Panc1 (cell line): ENCODE measurements at regions not wholly inside any gene's neighbourhood (a gene's known extent, or its start where the extent isn't known, plus 50 kb on each side); places are given as distances from the start of the nearest gene placed in this dataset.

Experiments used
- ATAC-seq: fragments of 200-7000 bp; cut with Tn5 transposase; 2 replicates; pipeline ENCODE4 v1.9.1; 2020; ENCODE audit warnings: mild to moderate bottlenecking, moderate library complexity
- BruUV-seq: library from RNA; stranded (reverse); fragments of 400-500 nt; replicated peaks from 2 replicates; lab custom pipeline; 2021; lab: Mats Ljungman, UMichigan
- CTCF ChIA-PET: fragments of 300-600 bp; sonication (Branson Sonifier 250); formaldehyde crosslinking; loops from one replicate; lab custom pipeline; 2022; ENCODE audit warnings: antibody characterized with exemption; lab: Charles Lee
- POLR2A ChIA-PET: fragments of 300-600 bp; sonication (Branson Sonifier 250); formaldehyde crosslinking; loops from one replicate; lab custom pipeline; 2022; ENCODE audit warnings: antibody characterized with exemption; lab: Charles Lee
- DNase-seq: peaks from one replicate; pipeline ENCODE4 v3.0.0-alpha.2; 2010; ENCODE audit warnings: low read depth, low spot score
- H3K27ac ChIP-seq: 2 replicates; pipeline ENCODE4 v1.5.1; 2011; ENCODE audit warnings: mild to moderate bottlenecking, low read length, inconsistent platforms
- H3K27me3 ChIP-seq: fragments of 200-500 bp; sonication (Bioruptor generic); 2 replicates; pipeline ENCODE4 v1.6.0; 2014; ENCODE audit warnings: low read length, inconsistent platforms; ENCODE audit not compliant: control insufficient read depth, insufficient read depth
- H3K36me3 ChIP-seq: fragments of 200-500 bp; sonication (Bioruptor generic); 2 replicates; pipeline ENCODE4 v1.5.1; 2014; ENCODE audit warnings: inconsistent platforms, mild to moderate bottlenecking, low read length, moderate library complexity; ENCODE audit not compliant: control insufficient read depth, insufficient read depth
- H3K4me1 ChIP-seq: 2 replicates; pipeline ENCODE4 v1.5.1; 2011; ENCODE audit warnings: inconsistent platforms, mild to moderate bottlenecking, low read length, moderate library complexity; ENCODE audit not compliant: control insufficient read depth, insufficient read depth
- H3K4me3 ChIP-seq, 2 experiments: 2 replicates each; pipeline ENCODE4 v1.5.1; 2011 to 2012; ENCODE audit warnings: low read depth in 2 of 2, low read length in 2 of 2, mild to moderate bottlenecking in 2 of 2, inconsistent platforms in 1 of 2, moderate library complexity in 1 of 2
- H3K9me3 ChIP-seq: fragments of 200-500 bp; sonication (Bioruptor generic); 2 replicates; pipeline ENCODE4 v1.5.1; 2014; ENCODE audit warnings: low read depth, mild to moderate bottlenecking, inconsistent platforms, low read length, moderate library complexity; ENCODE audit not compliant: control insufficient read depth, insufficient read depth
- POLR2AphosphoS5 ChIP-seq: IDR thresholded peaks from 2 replicates; pipeline ENCODE4 v1.6.1; 2012; ENCODE audit warnings: mild to moderate bottlenecking, low read depth, low read length, moderate library complexity
- SIN3A ChIP-seq: IDR thresholded peaks from 2 replicates; pipeline ENCODE4 v1.6.1; 2012; ENCODE audit warnings: low read depth, mild to moderate bottlenecking, low read length, moderate library complexity, borderline replicate concordance; ENCODE audit not compliant: insufficient read depth
- TCF7L2 ChIP-seq: IDR thresholded peaks from 2 replicates; pipeline ENCODE4 v1.6.1; 2011; ENCODE audit warnings: mild to moderate bottlenecking, low read depth, low read length, inconsistent platforms
- in situ Hi-C: cut with HindIII; loops from 2 replicates; pipeline ENCODE4 v1.10.0; 2016; ENCODE audit warnings: low sequenced_read_pairs, low pct_unique_long_range_greater_than_20kb
- intact Hi-C: fragments of 100-400 bp; cut with micrococcal nuclease; formaldehyde crosslinking; loops from one replicate; pipeline ENCODE4 v1.10.0; 2022; ENCODE audit not compliant: unreplicated experiment
- TF ChIP-seq, protein P1 (sequence below): fragments of 450-650 bp; IDR thresholded peaks from 2 replicates; pipeline ENCODE4 v1.5.1; 2017; ENCODE audit warnings: mild to moderate bottlenecking
- TF ChIP-seq, protein P2 (sequence below), 2 experiments: IDR thresholded peaks; 2 replicates each; pipeline ENCODE4 v1.6.1; 2011 to 2012; ENCODE audit warnings: low read depth in 2 of 2, control low read depth in 1 of 2, low read length in 1 of 2, mild to moderate bottlenecking in 1 of 2, moderate library complexity in 1 of 2; ENCODE audit not compliant: insufficient read depth in 1 of 2

- POLR2A ChIA-PET = no interaction called here
- no peak for ATAC-seq
- in situ Hi-C loops (no loop called here), intact Hi-C loops (no loop called here)
- no peak for TF ChIP-seq SIN3A
- TF ChIP-seq TCF7L2 = no peak
- no peak for TF ChIP-seq POLR2AphosphoS5
- TF ChIP-seq, protein P1, sequence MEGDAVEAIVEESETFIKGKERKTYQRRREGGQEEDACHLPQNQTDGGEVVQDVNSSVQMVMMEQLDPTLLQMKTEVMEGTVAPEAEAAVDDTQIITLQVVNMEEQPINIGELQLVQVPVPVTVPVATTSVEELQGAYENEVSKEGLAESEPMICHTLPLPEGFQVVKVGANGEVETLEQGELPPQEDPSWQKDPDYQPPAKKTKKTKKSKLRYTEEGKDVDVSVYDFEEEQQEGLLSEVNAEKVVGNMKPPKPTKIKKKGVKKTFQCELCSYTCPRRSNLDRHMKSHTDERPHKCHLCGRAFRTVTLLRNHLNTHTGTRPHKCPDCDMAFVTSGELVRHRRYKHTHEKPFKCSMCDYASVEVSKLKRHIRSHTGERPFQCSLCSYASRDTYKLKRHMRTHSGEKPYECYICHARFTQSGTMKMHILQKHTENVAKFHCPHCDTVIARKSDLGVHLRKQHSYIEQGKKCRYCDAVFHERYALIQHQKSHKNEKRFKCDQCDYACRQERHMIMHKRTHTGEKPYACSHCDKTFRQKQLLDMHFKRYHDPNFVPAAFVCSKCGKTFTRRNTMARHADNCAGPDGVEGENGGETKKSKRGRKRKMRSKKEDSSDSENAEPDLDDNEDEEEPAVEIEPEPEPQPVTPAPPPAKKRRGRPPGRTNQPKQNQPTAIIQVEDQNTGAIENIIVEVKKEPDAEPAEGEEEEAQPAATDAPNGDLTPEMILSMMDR = no peak
- TF ChIP-seq, protein P2, sequence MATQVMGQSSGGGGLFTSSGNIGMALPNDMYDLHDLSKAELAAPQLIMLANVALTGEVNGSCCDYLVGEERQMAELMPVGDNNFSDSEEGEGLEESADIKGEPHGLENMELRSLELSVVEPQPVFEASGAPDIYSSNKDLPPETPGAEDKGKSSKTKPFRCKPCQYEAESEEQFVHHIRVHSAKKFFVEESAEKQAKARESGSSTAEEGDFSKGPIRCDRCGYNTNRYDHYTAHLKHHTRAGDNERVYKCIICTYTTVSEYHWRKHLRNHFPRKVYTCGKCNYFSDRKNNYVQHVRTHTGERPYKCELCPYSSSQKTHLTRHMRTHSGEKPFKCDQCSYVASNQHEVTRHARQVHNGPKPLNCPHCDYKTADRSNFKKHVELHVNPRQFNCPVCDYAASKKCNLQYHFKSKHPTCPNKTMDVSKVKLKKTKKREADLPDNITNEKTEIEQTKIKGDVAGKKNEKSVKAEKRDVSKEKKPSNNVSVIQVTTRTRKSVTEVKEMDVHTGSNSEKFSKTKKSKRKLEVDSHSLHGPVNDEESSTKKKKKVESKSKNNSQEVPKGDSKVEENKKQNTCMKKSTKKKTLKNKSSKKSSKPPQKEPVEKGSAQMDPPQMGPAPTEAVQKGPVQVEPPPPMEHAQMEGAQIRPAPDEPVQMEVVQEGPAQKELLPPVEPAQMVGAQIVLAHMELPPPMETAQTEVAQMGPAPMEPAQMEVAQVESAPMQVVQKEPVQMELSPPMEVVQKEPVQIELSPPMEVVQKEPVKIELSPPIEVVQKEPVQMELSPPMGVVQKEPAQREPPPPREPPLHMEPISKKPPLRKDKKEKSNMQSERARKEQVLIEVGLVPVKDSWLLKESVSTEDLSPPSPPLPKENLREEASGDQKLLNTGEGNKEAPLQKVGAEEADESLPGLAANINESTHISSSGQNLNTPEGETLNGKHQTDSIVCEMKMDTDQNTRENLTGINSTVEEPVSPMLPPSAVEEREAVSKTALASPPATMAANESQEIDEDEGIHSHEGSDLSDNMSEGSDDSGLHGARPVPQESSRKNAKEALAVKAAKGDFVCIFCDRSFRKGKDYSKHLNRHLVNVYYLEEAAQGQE (IDR thresholded peaks at IDR 0.05; ENCODE audit: insufficient read depth in 1 of 2, low read depth in 2 of 2, low read length in 1 of 2) = no peak
- BruUV-seq = no TSS peak
- Histone ChIP-seq H3K27me3 (no peaks in the 10 kb centered on the region), H3K9me3 (no peaks in the 10 kb centered on the region), H3K4me3 (no peak overlapping the region), H3K4me1 (no peaks in the 10 kb centered on the region), H3K27ac (no peak overlapping the region), H3K36me3 (no peaks in the 10 kb centered on the region)
- CTCF ChIA-PET = no interaction called here
- no peak for DNase-seq
Observed at GRCh38 chr2:196365145-196365544, 193.8 kb upstream of the STK17B start.

DNA sequence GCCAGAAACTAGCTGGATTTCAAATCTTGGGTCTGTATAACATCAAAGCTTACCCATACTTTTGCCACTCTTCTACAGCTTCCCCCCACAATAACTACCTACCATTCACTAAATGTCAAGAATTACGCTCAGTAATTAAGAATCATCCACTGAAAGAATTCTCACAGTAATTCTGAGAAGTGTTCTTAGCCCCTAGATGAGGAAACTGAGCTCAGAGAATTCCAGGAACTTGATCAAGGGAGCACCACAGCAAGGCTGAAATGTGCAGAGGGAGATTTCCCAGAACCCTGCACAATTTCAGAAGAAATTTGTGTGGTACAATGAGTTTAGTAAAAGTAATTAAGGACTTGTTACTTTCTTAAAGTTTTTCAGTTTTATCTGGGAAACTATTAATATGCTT is 194.5 kb upstream of the STK17B start:
- POLR2A ChIA-PET = no interaction called here

DNA sequence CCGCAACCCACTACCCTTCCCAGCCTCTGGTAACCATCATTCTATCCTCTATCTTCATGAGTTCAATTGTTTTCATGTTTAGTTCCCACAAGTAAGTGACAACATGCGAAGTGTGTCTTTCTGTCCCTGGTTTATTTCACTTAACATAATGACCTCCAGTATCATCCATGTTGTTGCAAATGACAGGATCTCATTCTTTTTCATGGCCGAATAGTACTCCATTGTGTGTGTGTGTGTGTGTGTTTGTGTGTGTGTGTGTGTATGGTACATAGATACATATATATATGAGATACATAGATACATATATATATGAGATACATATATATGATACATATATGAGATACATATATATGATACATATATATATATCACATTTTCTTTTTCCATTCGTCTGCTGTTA is 196.3 kb upstream of the STK17B start:
- H3K36me3 ChIP-seq = no peaks in the 10 kb centered on the region
- TF ChIP-seq, protein P1 = no peak
- no peaks in the 10 kb centered on the region for H3K27me3 ChIP-seq
- H3K27ac ChIP-seq = no peak overlapping the region
- no peak overlapping the region for H3K4me3 ChIP-seq
- BruUV-seq = no TSS peak
- H3K9me3 ChIP-seq = no peaks in the 10 kb centered on the region
- CTCF ChIA-PET = no interaction called here
- intact Hi-C loops (no loop called here), in situ Hi-C loops (no loop called here)
- ATAC-seq (no peak), DNase-seq (no peak)
- POLR2A ChIA-PET = no interaction called here
- no peaks in the 10 kb centered on the region; the same call in 1 of the 2 replicates for H3K4me1 ChIP-seq

More for the DNA sequence above, 194.5 kb upstream of the STK17B start:
- in situ Hi-C loops (no loop called here), intact Hi-C loops (no loop called here)
- ATAC-seq (no peak), DNase-seq (no peak)
- Histone ChIP-seq H3K27ac (no peak overlapping the region), H3K27me3 (no peaks in the 10 kb centered on the region), H3K4me1 (no peaks in the 10 kb centered on the region), H3K9me3 (no peaks in the 10 kb centered on the region), H3K36me3 (no peaks in the 10 kb centered on the region), H3K4me3 (no peak overlapping the region)
- TF ChIP-seq SIN3A = no peak
- no TSS peak for BruUV-seq
- CTCF ChIA-PET = no interaction called here
